ENCODE measurements at regions not wholly inside any gene's neighbourhood (a gene's known extent, or its start where the extent isn't known, plus 50 kb on each side); places are given as distances from the start of the nearest gene placed in this dataset.
"Not testable (repeated sequence)": the region's sequence is repeated elsewhere in the genome, so short reads cannot be mapped to it uniquely, and the experiment has no call there.

- not testable (repeated sequence) for TF ChIP-seq POLR2A, CTCF (IDR thresholded peaks at IDR 0.05)
Measured at GRCh38 chr13:81102066-81102465, 761.1 kb upstream of the SPRY2 start.
